ENCODE measurements at regions not wholly inside any gene's neighbourhood (a gene's known extent, or its start where the extent isn't known, plus 50 kb on each side); places are given as distances from the start of the nearest gene placed in this dataset.

- Histone ChIP-seq H3K36me3 (ENCODE audit: control insufficient read depth in 1 of 2, insufficient read depth in 2 of 2, low read length in 2 of 2) (no peaks in the 10 kb centered on the region), H3K4me1 (ENCODE audit: control insufficient read depth in 1 of 2, insufficient read depth in 2 of 2, low read length in 2 of 2) (no peaks in the 10 kb centered on the region), H3K27ac (ENCODE audit: low read depth, low read length) (no peak overlapping the region), H3K4me3 (ENCODE audit: low read depth in 1 of 2, low read length in 2 of 2) (no peak overlapping the region), H3K9ac (ENCODE audit: low read depth in 1 of 2, low read length in 2 of 2) (no peak overlapping the region), H3K9me3 (ENCODE audit: control insufficient read depth in 1 of 2, low read length in 2 of 2) (no peaks in the 10 kb centered on the region), H3K27me3 (ENCODE audit: control insufficient read depth in 1 of 2, insufficient read depth in 2 of 2, low read length in 2 of 2) (no peaks in the 10 kb centered on the region)
These were observed 63.1 kb upstream of the DUSP5 start for GRCh38 chr10:110434489-110435096.

- no peaks in the 10 kb centered on the region for H3K9me3 ChIP-seq (ENCODE audit: control insufficient read depth in 1 of 2, low read length in 2 of 2)
- H3K4me3 ChIP-seq (ENCODE audit: low read depth in 1 of 2, low read length in 2 of 2) = no peak overlapping the region
- H3K27ac ChIP-seq (ENCODE audit: low read depth, low read length) = no peak overlapping the region
- no peaks in the 10 kb centered on the region for H3K4me1 ChIP-seq (ENCODE audit: control insufficient read depth in 1 of 2, insufficient read depth in 2 of 2, low read length in 2 of 2)
- no peak overlapping the region for H3K9ac ChIP-seq (ENCODE audit: low read depth in 1 of 2, low read length in 2 of 2)
- H3K36me3 ChIP-seq (ENCODE audit: control insufficient read depth in 1 of 2, insufficient read depth in 2 of 2, low read length in 2 of 2) = no peaks in the 10 kb centered on the region
- H3K27me3 ChIP-seq (ENCODE audit: control insufficient read depth in 1 of 2, insufficient read depth in 2 of 2, low read length in 2 of 2) = no peaks in the 10 kb centered on the region
These were observed 61.0 kb upstream of the DUSP5 start for GRCh38 chr10:110436554-110437350.

- Histone ChIP-seq H3K27ac (ENCODE audit: low read depth, low read length) (no peak overlapping the region), H3K4me3 (ENCODE audit: low read depth in 1 of 2, low read length in 2 of 2) (no peak overlapping the region), H3K36me3 (ENCODE audit: control insufficient read depth in 1 of 2, insufficient read depth in 2 of 2, low read length in 2 of 2) (no peaks in the 10 kb centered on the region), H3K9ac (ENCODE audit: low read depth in 1 of 2, low read length in 2 of 2) (no peak overlapping the region), H3K27me3 (ENCODE audit: control insufficient read depth in 1 of 2, insufficient read depth in 2 of 2, low read length in 2 of 2) (no peaks in the 10 kb centered on the region), H3K9me3 (ENCODE audit: control insufficient read depth in 1 of 2, low read length in 2 of 2) (no peaks in the 10 kb centered on the region), H3K4me1 (ENCODE audit: control insufficient read depth in 1 of 2, insufficient read depth in 2 of 2, low read length in 2 of 2) (no peaks in the 10 kb centered on the region)
These were observed 60.4 kb upstream of the DUSP5 start for GRCh38 chr10:110437351-110437605.

- H3K27me3 ChIP-seq (ENCODE audit: control insufficient read depth in 1 of 2, insufficient read depth in 2 of 2, low read length in 2 of 2) = no peaks in the 10 kb centered on the region
- no peak overlapping the region for H3K9ac ChIP-seq (ENCODE audit: low read depth in 1 of 2, low read length in 2 of 2)
- H3K9me3 ChIP-seq (ENCODE audit: control insufficient read depth in 1 of 2, low read length in 2 of 2) = no peaks in the 10 kb centered on the region
- no peaks in the 10 kb centered on the region for H3K36me3 ChIP-seq (ENCODE audit: control insufficient read depth in 1 of 2, insufficient read depth in 2 of 2, low read length in 2 of 2)
- no peak overlapping the region for H3K27ac ChIP-seq (ENCODE audit: low read depth, low read length)
- no peaks in the 10 kb centered on the region for H3K4me1 ChIP-seq (ENCODE audit: control insufficient read depth in 1 of 2, insufficient read depth in 2 of 2, low read length in 2 of 2)
- no peak overlapping the region for H3K4me3 ChIP-seq (ENCODE audit: low read depth in 1 of 2, low read length in 2 of 2)
These were observed 59.9 kb upstream of the DUSP5 start for GRCh38 chr10:110437761-110438341.

GRCh38 chr10:110442746-110443145 is 55.0 kb upstream of the DUSP5 start:
- no peaks in the 10 kb centered on the region for H3K9me3 ChIP-seq (ENCODE audit: control insufficient read depth in 1 of 2, low read length in 2 of 2)
- H3K27ac ChIP-seq (ENCODE audit: low read depth, low read length) = no peak overlapping the region
- H3K36me3 ChIP-seq (ENCODE audit: control insufficient read depth in 1 of 2, insufficient read depth in 2 of 2, low read length in 2 of 2) = no peaks in the 10 kb centered on the region
- no peak overlapping the region for H3K4me3 ChIP-seq (ENCODE audit: low read depth in 1 of 2, low read length in 2 of 2)
- H3K4me1 ChIP-seq (ENCODE audit: control insufficient read depth in 1 of 2, insufficient read depth in 2 of 2, low read length in 2 of 2) = peaks cover 0 to 5% of the 10 kb centered on the region in 2 donors
- no peak overlapping the region for H3K9ac ChIP-seq (ENCODE audit: low read depth in 1 of 2, low read length in 2 of 2)
- no peaks in the 10 kb centered on the region for H3K27me3 ChIP-seq (ENCODE audit: control insufficient read depth in 1 of 2, insufficient read depth in 2 of 2, low read length in 2 of 2)

- no peak overlapping the region for H3K27ac ChIP-seq (ENCODE audit: low read depth, low read length)
- peaks cover 0 to 5% of the 10 kb centered on the region in 2 donors for H3K4me1 ChIP-seq (ENCODE audit: control insufficient read depth in 1 of 2, insufficient read depth in 2 of 2, low read length in 2 of 2)
- H3K36me3 ChIP-seq (ENCODE audit: control insufficient read depth in 1 of 2, insufficient read depth in 2 of 2, low read length in 2 of 2) = no peaks in the 10 kb centered on the region
- no peaks in the 10 kb centered on the region for H3K27me3 ChIP-seq (ENCODE audit: control insufficient read depth in 1 of 2, insufficient read depth in 2 of 2, low read length in 2 of 2)
- H3K4me3 ChIP-seq (ENCODE audit: low read depth in 1 of 2, low read length in 2 of 2) = no peak overlapping the region
- no peaks in the 10 kb centered on the region for H3K9me3 ChIP-seq (ENCODE audit: control insufficient read depth in 1 of 2, low read length in 2 of 2)
- no peak overlapping the region for H3K9ac ChIP-seq (ENCODE audit: low read depth in 1 of 2, low read length in 2 of 2)
These were observed 54.3 kb upstream of the DUSP5 start for GRCh38 chr10:110443239-110444003.

GRCh38 chr10:110444004-110444337 is 53.7 kb upstream of the DUSP5 start:
- Histone ChIP-seq H3K4me3 (ENCODE audit: low read depth in 1 of 2, low read length in 2 of 2) (no peak overlapping the region), H3K27ac (ENCODE audit: low read depth, low read length) (no peak overlapping the region), H3K27me3 (ENCODE audit: control insufficient read depth in 1 of 2, insufficient read depth in 2 of 2, low read length in 2 of 2) (no peaks in the 10 kb centered on the region), H3K9me3 (ENCODE audit: control insufficient read depth in 1 of 2, low read length in 2 of 2) (no peaks in the 10 kb centered on the region), H3K9ac (ENCODE audit: low read depth in 1 of 2, low read length in 2 of 2) (no peak overlapping the region), H3K36me3 (ENCODE audit: control insufficient read depth in 1 of 2, insufficient read depth in 2 of 2, low read length in 2 of 2) (no peaks in the 10 kb centered on the region), H3K4me1 (ENCODE audit: control insufficient read depth in 1 of 2, insufficient read depth in 2 of 2, low read length in 2 of 2) (peaks cover 0 to 5% of the 10 kb centered on the region in 2 donors)

- Histone ChIP-seq H3K4me1 (ENCODE audit: control insufficient read depth in 1 of 2, insufficient read depth in 2 of 2, low read length in 2 of 2) (peaks cover 0 to 5% of the 10 kb centered on the region in 2 donors), H3K27me3 (ENCODE audit: control insufficient read depth in 1 of 2, insufficient read depth in 2 of 2, low read length in 2 of 2) (no peaks in the 10 kb centered on the region), H3K9me3 (ENCODE audit: control insufficient read depth in 1 of 2, low read length in 2 of 2) (no peaks in the 10 kb centered on the region), H3K9ac (ENCODE audit: low read depth in 1 of 2, low read length in 2 of 2) (no peak overlapping the region), H3K4me3 (ENCODE audit: low read depth in 1 of 2, low read length in 2 of 2) (no peak overlapping the region), H3K36me3 (ENCODE audit: control insufficient read depth in 1 of 2, insufficient read depth in 2 of 2, low read length in 2 of 2) (no peaks in the 10 kb centered on the region), H3K27ac (ENCODE audit: low read depth, low read length) (no peak overlapping the region)
These were observed 51.8 kb upstream of the DUSP5 start for GRCh38 chr10:110445871-110446270.

GRCh38 chr10:110446277-110446676 is 51.4 kb upstream of the DUSP5 start:
- no peak overlapping the region for H3K4me3 ChIP-seq (ENCODE audit: low read depth in 1 of 2, low read length in 2 of 2)
- no peak overlapping the region for H3K9ac ChIP-seq (ENCODE audit: low read depth in 1 of 2, low read length in 2 of 2)
- H3K36me3 ChIP-seq (ENCODE audit: control insufficient read depth in 1 of 2, insufficient read depth in 2 of 2, low read length in 2 of 2) = no peaks in the 10 kb centered on the region
- H3K4me1 ChIP-seq (ENCODE audit: control insufficient read depth in 1 of 2, insufficient read depth in 2 of 2, low read length in 2 of 2) = peaks cover 0 to 5% of the 10 kb centered on the region in 2 donors
- H3K9me3 ChIP-seq (ENCODE audit: control insufficient read depth in 1 of 2, low read length in 2 of 2) = no peaks in the 10 kb centered on the region
- H3K27ac ChIP-seq (ENCODE audit: low read depth, low read length) = no peak overlapping the region
- H3K27me3 ChIP-seq (ENCODE audit: control insufficient read depth in 1 of 2, insufficient read depth in 2 of 2, low read length in 2 of 2) = no peaks in the 10 kb centered on the region

- Histone ChIP-seq H3K27me3 (ENCODE audit: control insufficient read depth in 1 of 2, insufficient read depth in 2 of 2, low read length in 2 of 2) (no peaks in the 10 kb centered on the region), H3K9ac (ENCODE audit: low read depth in 1 of 2, low read length in 2 of 2) (no peak overlapping the region), H3K36me3 (ENCODE audit: control insufficient read depth in 1 of 2, insufficient read depth in 2 of 2, low read length in 2 of 2) (no peaks in the 10 kb centered on the region), H3K27ac (ENCODE audit: low read depth, low read length) (no peak overlapping the region), H3K4me3 (ENCODE audit: low read depth in 1 of 2, low read length in 2 of 2) (no peak overlapping the region), H3K4me1 (ENCODE audit: control insufficient read depth in 1 of 2, insufficient read depth in 2 of 2, low read length in 2 of 2) (peaks cover 0 to 5% of the 10 kb centered on the region in 2 donors), H3K9me3 (ENCODE audit: control insufficient read depth in 1 of 2, low read length in 2 of 2) (no peaks in the 10 kb centered on the region)
These were observed 50.6 kb upstream of the DUSP5 start for GRCh38 chr10:110446954-110447608.
